SK-N-SH treated with all-trans-retinoic acid at 6 μM for 48 hours (cell line): ENCODE measurements at regions not wholly inside any gene's neighbourhood (a gene's known extent, or its start where the extent isn't known, plus 50 kb on each side); places are given as distances from the start of the nearest gene placed in this dataset.

Source experiments
- ATAC-seq: fragments of 200-7000 bp; cut with Tn5 transposase; 3 replicates; pipeline ENCODE4 v1.9.1; 2020; ENCODE audit warnings: mild to moderate bottlenecking, moderate library complexity
- BACH2 ChIP-seq: fragments of 250-450 bp; sonication (Bioruptor Pico); IDR thresholded peaks from 2 replicates; pipeline ENCODE4 v1.9.0; 2021; ENCODE audit warnings: mild to moderate bottlenecking, borderline replicate concordance
- CREB5 ChIP-seq: fragments of 250-450 bp; sonication (Bioruptor Pico); IDR thresholded peaks from 2 replicates; pipeline ENCODE4 v1.5.1; 2020; ENCODE audit warnings: low read depth, mild to moderate bottlenecking, moderate library complexity
- CSDC2 ChIP-seq: fragments of 250-450 bp; sonication (Bioruptor Pico); IDR thresholded peaks from 2 replicates; pipeline ENCODE4 v1.5.0; 2020; ENCODE audit warnings: mild to moderate bottlenecking, moderate library complexity
- ESRRG ChIP-seq: fragments of 250-450 bp; sonication (Bioruptor Pico); IDR thresholded peaks from 2 replicates; pipeline ENCODE4 v1.6.1; 2021; ENCODE audit warnings: mild to moderate bottlenecking
- GLIS3 ChIP-seq: fragments of 250-450 bp; sonication (Bioruptor Pico); IDR thresholded peaks from 2 replicates; pipeline ENCODE4 v1.5.0; 2020; ENCODE audit warnings: mild to moderate bottlenecking, moderate library complexity
- PPARA ChIP-seq: fragments of 250-450 bp; sonication (Bioruptor Pico); IDR thresholded peaks from 2 replicates; pipeline ENCODE4 v1.5.0; 2020; ENCODE audit warnings: mild to moderate bottlenecking, borderline replicate concordance
- RARB ChIP-seq: fragments of 250-450 bp; sonication (Bioruptor Pico); IDR thresholded peaks from 2 replicates; pipeline ENCODE4 v1.8.0; 2021; ENCODE audit warnings: mild to moderate bottlenecking, moderate library complexity
- TCF4 ChIP-seq: fragments of 250-450 bp; sonication (Bioruptor Pico); IDR thresholded peaks from 2 replicates; pipeline ENCODE4 v1.8.0; 2021; ENCODE audit warnings: mild to moderate bottlenecking, moderate library complexity, borderline replicate concordance
- TOX ChIP-seq: fragments of 250-450 bp; sonication (Bioruptor Pico); IDR thresholded peaks from 2 replicates; pipeline ENCODE4 v1.8.0; 2021; ENCODE audit warnings: mild to moderate bottlenecking, moderate library complexity, borderline replicate concordance
- ZC3H10 ChIP-seq: fragments of 250-450 bp; sonication (Bioruptor Pico); IDR thresholded peaks from 2 replicates; pipeline ENCODE4 v1.5.1; 2021; ENCODE audit warnings: mild to moderate bottlenecking, moderate library complexity
- ZFP3 ChIP-seq: fragments of 250-450 bp; sonication (Bioruptor Pico); IDR thresholded peaks from 2 replicates; pipeline ENCODE4 v1.5.0; 2020; ENCODE audit warnings: mild to moderate bottlenecking, moderate library complexity
- ZFP30 ChIP-seq: fragments of 450-650 bp; formaldehyde crosslinking; IDR thresholded peaks from 2 replicates; pipeline ENCODE4 v1.5.0; 2022; ENCODE audit warnings: mild to moderate bottlenecking, moderate library complexity
- ZNF565 ChIP-seq: fragments of 450-650 bp; formaldehyde crosslinking; conservative IDR thresholded peaks from 2 replicates; pipeline ENCODE4 v1.5.0; 2020; ENCODE audit warnings: low read depth, mild to moderate bottlenecking, moderate library complexity
- ZNF70 ChIP-seq: fragments of 450-650 bp; formaldehyde crosslinking; IDR thresholded peaks from 2 replicates; pipeline ENCODE4 v1.5.0; 2020; ENCODE audit warnings: mild to moderate bottlenecking, moderate library complexity
- ZNF8 ChIP-seq: fragments of 450-650 bp; formaldehyde crosslinking; IDR thresholded peaks from 2 replicates; pipeline ENCODE4 v1.5.0; 2020; ENCODE audit warnings: mild to moderate bottlenecking, moderate library complexity
- TF ChIP-seq, protein P1 (sequence below): fragments of 250-450 bp; sonication (Bioruptor Pico); IDR thresholded peaks from 2 replicates; pipeline ENCODE4 v1.8.0; 2020; ENCODE audit warnings: mild to moderate bottlenecking, moderate library complexity, borderline replicate concordance
- TF ChIP-seq, protein P2 (sequence below): fragments of 250-450 bp; sonication (Bioruptor Pico); IDR thresholded peaks from 2 replicates; pipeline ENCODE4 v1.5.0; 2020; ENCODE audit warnings: mild to moderate bottlenecking, moderate library complexity
- TF ChIP-seq, protein P3 (sequence below): fragments of 250-450 bp; sonication (Bioruptor Pico); IDR thresholded peaks from 2 replicates; pipeline ENCODE4 v1.8.0; 2021; ENCODE audit warnings: low read depth, mild to moderate bottlenecking, moderate library complexity, borderline replicate concordance
- TF ChIP-seq, protein P4 (sequence below): fragments of 250-450 bp; sonication (Bioruptor Pico); IDR thresholded peaks from 2 replicates; pipeline ENCODE4 v1.5.1; 2021; ENCODE audit warnings: mild to moderate bottlenecking, moderate library complexity

DNA sequence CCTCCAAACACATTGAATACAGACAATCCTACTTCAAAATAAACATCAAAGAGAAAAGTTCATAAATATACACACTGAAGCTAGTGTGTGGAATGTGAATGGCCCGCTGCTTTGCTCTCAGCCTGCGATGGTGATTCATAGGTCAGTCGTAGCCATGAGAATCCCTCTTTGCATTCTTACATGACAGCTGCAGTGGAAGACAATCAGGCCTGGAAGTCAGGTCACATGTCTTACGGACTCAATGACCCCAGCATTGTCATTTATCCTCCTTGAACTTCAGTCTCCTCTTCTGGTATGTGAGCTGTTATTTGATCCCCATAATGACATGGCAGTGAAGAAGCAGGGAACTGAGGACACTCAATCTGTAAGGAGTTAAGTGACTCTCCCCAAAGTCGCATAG, 217.8 kb upstream of the EOMES start:
- TF ChIP-seq, protein P1, sequence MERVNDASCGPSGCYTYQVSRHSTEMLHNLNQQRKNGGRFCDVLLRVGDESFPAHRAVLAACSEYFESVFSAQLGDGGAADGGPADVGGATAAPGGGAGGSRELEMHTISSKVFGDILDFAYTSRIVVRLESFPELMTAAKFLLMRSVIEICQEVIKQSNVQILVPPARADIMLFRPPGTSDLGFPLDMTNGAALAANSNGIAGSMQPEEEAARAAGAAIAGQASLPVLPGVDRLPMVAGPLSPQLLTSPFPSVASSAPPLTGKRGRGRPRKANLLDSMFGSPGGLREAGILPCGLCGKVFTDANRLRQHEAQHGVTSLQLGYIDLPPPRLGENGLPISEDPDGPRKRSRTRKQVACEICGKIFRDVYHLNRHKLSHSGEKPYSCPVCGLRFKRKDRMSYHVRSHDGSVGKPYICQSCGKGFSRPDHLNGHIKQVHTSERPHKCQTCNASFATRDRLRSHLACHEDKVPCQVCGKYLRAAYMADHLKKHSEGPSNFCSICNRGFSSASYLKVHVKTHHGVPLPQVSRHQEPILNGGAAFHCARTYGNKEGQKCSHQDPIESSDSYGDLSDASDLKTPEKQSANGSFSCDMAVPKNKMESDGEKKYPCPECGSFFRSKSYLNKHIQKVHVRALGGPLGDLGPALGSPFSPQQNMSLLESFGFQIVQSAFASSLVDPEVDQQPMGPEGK (CRISPR knock-in tag): no peak
- TF ChIP-seq, protein P2, sequence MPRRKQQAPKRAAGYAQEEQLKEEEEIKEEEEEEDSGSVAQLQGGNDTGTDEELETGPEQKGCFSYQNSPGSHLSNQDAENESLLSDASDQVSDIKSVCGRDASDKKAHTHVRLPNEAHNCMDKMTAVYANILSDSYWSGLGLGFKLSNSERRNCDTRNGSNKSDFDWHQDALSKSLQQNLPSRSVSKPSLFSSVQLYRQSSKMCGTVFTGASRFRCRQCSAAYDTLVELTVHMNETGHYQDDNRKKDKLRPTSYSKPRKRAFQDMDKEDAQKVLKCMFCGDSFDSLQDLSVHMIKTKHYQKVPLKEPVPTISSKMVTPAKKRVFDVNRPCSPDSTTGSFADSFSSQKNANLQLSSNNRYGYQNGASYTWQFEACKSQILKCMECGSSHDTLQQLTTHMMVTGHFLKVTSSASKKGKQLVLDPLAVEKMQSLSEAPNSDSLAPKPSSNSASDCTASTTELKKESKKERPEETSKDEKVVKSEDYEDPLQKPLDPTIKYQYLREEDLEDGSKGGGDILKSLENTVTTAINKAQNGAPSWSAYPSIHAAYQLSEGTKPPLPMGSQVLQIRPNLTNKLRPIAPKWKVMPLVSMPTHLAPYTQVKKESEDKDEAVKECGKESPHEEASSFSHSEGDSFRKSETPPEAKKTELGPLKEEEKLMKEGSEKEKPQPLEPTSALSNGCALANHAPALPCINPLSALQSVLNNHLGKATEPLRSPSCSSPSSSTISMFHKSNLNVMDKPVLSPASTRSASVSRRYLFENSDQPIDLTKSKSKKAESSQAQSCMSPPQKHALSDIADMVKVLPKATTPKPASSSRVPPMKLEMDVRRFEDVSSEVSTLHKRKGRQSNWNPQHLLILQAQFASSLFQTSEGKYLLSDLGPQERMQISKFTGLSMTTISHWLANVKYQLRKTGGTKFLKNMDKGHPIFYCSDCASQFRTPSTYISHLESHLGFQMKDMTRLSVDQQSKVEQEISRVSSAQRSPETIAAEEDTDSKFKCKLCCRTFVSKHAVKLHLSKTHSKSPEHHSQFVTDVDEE (CRISPR knock-in tag): no peak
- no peak for TF ChIP-seq PPARA (CRISPR knock-in tag)
- no peak for TF ChIP-seq CREB5
- no peak for TF ChIP-seq ZC3H10
- no peak for TF ChIP-seq ZNF8 (CRISPR knock-in tag)
- TF ChIP-seq, protein P3, sequence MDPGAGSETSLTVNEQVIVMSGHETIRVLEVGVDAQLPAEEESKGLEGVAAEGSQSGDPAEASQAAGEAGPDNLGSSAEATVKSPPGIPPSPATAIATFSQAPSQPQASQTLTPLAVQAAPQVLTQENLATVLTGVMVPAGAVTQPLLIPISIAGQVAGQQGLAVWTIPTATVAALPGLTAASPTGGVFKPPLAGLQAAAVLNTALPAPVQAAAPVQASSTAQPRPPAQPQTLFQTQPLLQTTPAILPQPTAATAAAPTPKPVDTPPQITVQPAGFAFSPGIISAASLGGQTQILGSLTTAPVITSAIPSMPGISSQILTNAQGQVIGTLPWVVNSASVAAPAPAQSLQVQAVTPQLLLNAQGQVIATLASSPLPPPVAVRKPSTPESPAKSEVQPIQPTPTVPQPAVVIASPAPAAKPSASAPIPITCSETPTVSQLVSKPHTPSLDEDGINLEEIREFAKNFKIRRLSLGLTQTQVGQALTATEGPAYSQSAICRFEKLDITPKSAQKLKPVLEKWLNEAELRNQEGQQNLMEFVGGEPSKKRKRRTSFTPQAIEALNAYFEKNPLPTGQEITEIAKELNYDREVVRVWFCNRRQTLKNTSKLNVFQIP (CRISPR knock-in tag): no peak
- no peak for TF ChIP-seq TOX (CRISPR knock-in tag)
- TF ChIP-seq ESRRG (CRISPR knock-in tag): no peak
- TF ChIP-seq ZNF70 (CRISPR knock-in tag): no peak
- TF ChIP-seq BACH2 (CRISPR knock-in tag): no peak
- TF ChIP-seq GLIS3 (CRISPR knock-in tag): no peak
- no peak for TF ChIP-seq RARB (CRISPR knock-in tag)
- TF ChIP-seq CSDC2 (CRISPR knock-in tag): no peak
- TF ChIP-seq, protein P4, sequence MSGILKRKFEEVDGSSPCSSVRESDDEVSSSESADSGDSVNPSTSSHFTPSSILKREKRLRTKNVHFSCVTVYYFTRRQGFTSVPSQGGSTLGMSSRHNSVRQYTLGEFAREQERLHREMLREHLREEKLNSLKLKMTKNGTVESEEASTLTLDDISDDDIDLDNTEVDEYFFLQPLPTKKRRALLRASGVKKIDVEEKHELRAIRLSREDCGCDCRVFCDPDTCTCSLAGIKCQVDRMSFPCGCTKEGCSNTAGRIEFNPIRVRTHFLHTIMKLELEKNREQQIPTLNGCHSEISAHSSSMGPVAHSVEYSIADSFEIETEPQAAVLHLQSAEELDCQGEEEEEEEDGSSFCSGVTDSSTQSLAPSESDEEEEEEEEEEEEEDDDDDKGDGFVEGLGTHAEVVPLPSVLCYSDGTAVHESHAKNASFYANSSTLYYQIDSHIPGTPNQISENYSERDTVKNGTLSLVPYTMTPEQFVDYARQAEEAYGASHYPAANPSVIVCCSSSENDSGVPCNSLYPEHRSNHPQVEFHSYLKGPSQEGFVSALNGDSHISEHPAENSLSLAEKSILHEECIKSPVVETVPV: no peak
- TF ChIP-seq ZFP30: no peak
- no peak for TF ChIP-seq ZNF565 (CRISPR knock-in tag)
- ATAC-seq: 0 out of 3 replicates have a peak, but pooled peaks have one; percentile 51

DNA sequence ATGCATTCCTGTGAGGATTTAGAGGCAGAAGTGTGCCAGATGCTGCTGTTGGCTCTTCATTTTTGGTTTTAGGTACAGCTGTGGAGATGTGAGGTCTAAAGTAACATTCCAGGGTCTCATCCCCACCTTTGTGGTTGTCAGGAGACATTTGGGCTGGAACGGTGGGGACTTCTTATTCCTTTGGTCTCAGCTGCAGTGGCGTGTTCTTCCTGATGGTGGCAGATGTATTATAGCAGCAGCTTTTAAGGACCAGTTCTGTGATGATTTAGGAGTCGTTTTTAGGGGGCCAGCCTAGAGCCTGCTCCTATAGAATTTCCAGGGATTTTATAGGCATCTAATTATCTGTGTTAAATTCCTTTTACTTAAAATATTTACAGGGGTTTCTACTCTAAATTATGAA, 221.0 kb upstream of the EOMES start:
- TF ChIP-seq ZFP3 (CRISPR knock-in tag) (no peak), PPARA (CRISPR knock-in tag) (no peak), ESRRG (CRISPR knock-in tag) (no peak), ZNF565 (CRISPR knock-in tag) (no peak), ZC3H10 (no peak), TCF4 (CRISPR knock-in tag) (no peak)
- TF ChIP-seq, protein P3 (CRISPR knock-in tag): no peak
- TF ChIP-seq, protein P4: no peak
- TF ChIP-seq, all 23 proteins: peak for 0
- peak; percentile 52; the same call in 1 of the 3 replicates for ATAC-seq
